ENCODE measurements at regions not wholly inside any gene's neighbourhood (a gene's known extent, or its start where the extent isn't known, plus 50 kb on each side); places are given as distances from the start of the nearest gene placed in this dataset.

GRCh38 chr5:127176769-127177168 is 103.5 kb upstream of the C5orf63 start:
- no peak for TF ChIP-seq CTCF (optimal IDR thresholded peaks at IDR 0.05 in 1 of 3, IDR thresholded peaks at IDR 0.05 in 1 of 3, conservative IDR thresholded peaks at IDR 0.05 in 1 of 3; ENCODE audit: extremely low read depth in 1 of 3, insufficient read depth in 2 of 3, low read length in 3 of 3)
- TF ChIP-seq EZH2 (IDR thresholded peaks at IDR 0.05; ENCODE audit: low read length), result no peak

Data from keratinocyte (primary cell).